ENCODE measurements at regions not wholly inside any gene's neighbourhood (a gene's known extent, or its start where the extent isn't known, plus 50 kb on each side); places are given as distances from the start of the nearest gene placed in this dataset.

- no peaks in the 10 kb centered on the region for H3K4me1 ChIP-seq (ENCODE audit: control insufficient read depth, extremely low read depth, insufficient read depth, low read length)
- no peak overlapping the region for H3K27ac ChIP-seq (ENCODE audit: insufficient read depth, low read depth, low read length)
- peaks cover 7% of the 10 kb centered on the region for H3K9me3 ChIP-seq (replicated peaks; ENCODE audit: control insufficient read depth, insufficient read depth, low read length)
- CTCF ChIA-PET: no interaction called here
- H3K4me3 ChIP-seq (replicated peaks in 1 of 3; ENCODE audit: insufficient read depth in 1 of 3, low read depth in 1 of 3, low read length in 3 of 3): no peak overlapping the region
- H4K20me1 ChIP-seq (replicated peaks; ENCODE audit: control insufficient read depth, extremely low read depth, insufficient read depth, low read length): no peaks in the 10 kb centered on the region
- H3K4me2 ChIP-seq (ENCODE audit: insufficient read depth, low read length): no peak overlapping the region
- H2AFZ ChIP-seq (ENCODE audit: low read depth, low read length): no peak overlapping the region
- H3K27me3 ChIP-seq (ENCODE audit: control insufficient read depth in 2 of 2, insufficient read depth in 2 of 2, low read length in 2 of 2): no peaks in the 10 kb centered on the region
- no peaks in the 10 kb centered on the region for H3K79me2 ChIP-seq (ENCODE audit: control insufficient read depth, insufficient read depth, low read length)
- H3K36me3 ChIP-seq (ENCODE audit: control insufficient read depth in 2 of 2, extremely low read depth in 1 of 2, insufficient read depth in 2 of 2, low read length in 2 of 2): no peaks in the 10 kb centered on the region
- no peak overlapping the region for H3K9ac ChIP-seq (replicated peaks; ENCODE audit: extremely low read depth, insufficient read depth, low read length)
- no TSS peak for BruUV-seq (replicated peaks)
- no peak for DNase-seq (ENCODE audit: low read depth, low spot score)
- intact Hi-C loops (cut with micrococcal nuclease) (no loop called here), dilution Hi-C loops (cut with MboI; ENCODE audit: extremely low pct_ligation_motif_present, low sequenced_read_pairs) (no loop called here)
- TF ChIP-seq MYC (IDR thresholded peaks at IDR 0.05; ENCODE audit: low read depth, low read length) (no peak), GATA2 (IDR thresholded peaks at IDR 0.05; ENCODE audit: insufficient read depth, insufficient read length, low read depth, low read length) (no peak), POLR2AphosphoS5 (IDR thresholded peaks at IDR 0.05; ENCODE audit: insufficient read depth, low read depth, low read length) (no peak), EZH2 (IDR thresholded peaks at IDR 0.05; ENCODE audit: borderline replicate concordance, low read depth, low read length, severe bottlenecking) (no peak), FOS (IDR thresholded peaks at IDR 0.05; ENCODE audit: borderline replicate concordance, insufficient read depth, low read length) (no peak), POLR2A (IDR thresholded peaks at IDR 0.05; ENCODE audit: low read depth, low read length) (no peak), JUN (IDR thresholded peaks at IDR 0.05; ENCODE audit: borderline replicate concordance, insufficient read depth, insufficient read length, low read depth) (no peak), MAX (IDR thresholded peaks at IDR 0.05; ENCODE audit: insufficient read depth, insufficient read length) (no peak), CTCF (IDR thresholded peaks at IDR 0.05; ENCODE audit: extremely low read depth in 1 of 2, insufficient read depth in 1 of 2, low read depth in 1 of 2, low read length in 2 of 2) (no peak)
- no peaks in the 10 kb centered on the region for H3K9me1 ChIP-seq (replicated peaks; ENCODE audit: control insufficient read depth, extremely low read depth, insufficient read depth, low read length)
- no peak for FAIRE-seq
- POLR2A ChIA-PET: no interaction called here
Measured at GRCh38 chr5:4386152-4386551, 754.0 kb upstream of the ADAMTS16 start.
